A673 (cell line): ENCODE measurements at regions not wholly inside any gene's neighbourhood (a gene's known extent, or its start where the extent isn't known, plus 50 kb on each side); places are given as distances from the start of the nearest gene placed in this dataset.
"Not testable (repeated sequence)": the region's sequence is repeated elsewhere in the genome, so short reads cannot be mapped to it uniquely, and the experiment has no call there.

Source experiments
- BruUV-seq: library from RNA; stranded (reverse); fragments of 400-500 nt; replicated peaks from 2 replicates; lab custom pipeline; 2021; lab: Mats Ljungman, UMichigan
- CTCF ChIA-PET: fragments of 300-600 bp; sonication (Branson Sonifier 250); formaldehyde crosslinking; loops from one replicate; lab custom pipeline; 2022; ENCODE audit warnings: antibody characterized with exemption; lab: Charles Lee
- POLR2A ChIA-PET: fragments of 300-600 bp; sonication (Branson Sonifier 250); formaldehyde crosslinking; loops from one replicate; lab custom pipeline; 2022; ENCODE audit warnings: antibody characterized with exemption; ENCODE audit not compliant: low non-redundant PET; lab: Charles Lee
- DNase-seq: peaks from one replicate; pipeline ENCODE4 v3.0.0-alpha.2; 2015; ENCODE audit warnings: low spot score
- H3K27ac ChIP-seq: fragments of 200-600 bp; sonication (generic); 2 replicates; pipeline ENCODE4 v1.5.1; 2016; ENCODE audit warnings: mixed run types, low read depth, mild to moderate bottlenecking, mixed read lengths, antibody characterized with exemption, low read length; ENCODE audit not compliant: poor library complexity, severe bottlenecking
- H3K27me3 ChIP-seq: fragments of 200-600 bp; sonication (generic); replicated peaks from 2 replicates; pipeline ENCODE4 v1.6.1; 2017; ENCODE audit warnings: mixed run types, low read depth, mild to moderate bottlenecking, mixed read lengths, antibody characterized with exemption, low read length; ENCODE audit not compliant: insufficient read depth, poor library complexity
- H3K36me3 ChIP-seq: fragments of 200-600 bp; sonication (generic); 2 replicates; pipeline ENCODE4 v1.6.1; 2016; ENCODE audit warnings: mixed run types, mild to moderate bottlenecking, mixed read lengths, antibody characterized with exemption, low read length; ENCODE audit not compliant: insufficient read depth, poor library complexity, severe bottlenecking
- H3K4me1 ChIP-seq: fragments of 200-600 bp; sonication (generic); 2 replicates; pipeline ENCODE4 v1.6.1; 2017; ENCODE audit warnings: mixed run types, mild to moderate bottlenecking, mixed read lengths, antibody characterized with exemption, low read length; ENCODE audit not compliant: insufficient read depth, poor library complexity, severe bottlenecking
- H3K4me3 ChIP-seq: fragments of 200-600 bp; sonication (generic); 2 replicates; pipeline ENCODE4 v1.5.1; 2016; ENCODE audit warnings: low read depth, mixed run types, mild to moderate bottlenecking, mixed read lengths, low read length; ENCODE audit not compliant: poor library complexity, severe bottlenecking
- H3K9me3 ChIP-seq: fragments of 200-600 bp; sonication (generic); 2 replicates; pipeline ENCODE4 v1.6.1; 2016; ENCODE audit warnings: mixed run types, low read depth, mild to moderate bottlenecking, mixed read lengths, antibody characterized with exemption, low read length; ENCODE audit not compliant: poor library complexity, severe bottlenecking
- intact Hi-C: fragments of 100-400 bp; cut with micrococcal nuclease; formaldehyde crosslinking; loops from one replicate; pipeline ENCODE4 v1.10.0; 2022; ENCODE audit not compliant: unreplicated experiment

DNA sequence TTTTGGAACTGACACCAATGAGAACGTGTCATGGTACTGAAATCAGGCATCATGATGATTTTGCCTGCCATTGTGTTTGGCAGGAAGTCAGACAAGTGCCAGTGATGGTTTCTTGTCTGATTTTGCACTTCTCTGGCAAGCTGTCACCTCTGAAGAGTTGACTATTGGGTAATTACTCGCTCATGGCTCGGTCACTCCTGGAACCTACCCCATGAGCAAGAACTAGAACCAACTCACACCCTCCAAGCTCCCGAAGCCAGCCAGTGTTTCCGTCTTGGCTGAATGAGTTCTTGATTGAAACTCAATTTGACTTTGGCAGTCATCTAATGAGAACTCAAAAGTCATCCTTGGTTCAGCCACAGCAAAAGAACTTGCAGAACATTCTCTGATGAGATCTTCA is 73.9 kb downstream of the CDRT15L2 start:
- DNase-seq, H3K27ac ChIP-seq, intact Hi-C loops, POLR2A ChIA-PET, H3K36me3 ChIP-seq, BruUV-seq, H3K9me3 ChIP-seq, CTCF ChIA-PET, H3K27me3 ChIP-seq, H3K4me1 ChIP-seq, H3K4me3 ChIP-seq: not testable (repeated sequence)

DNA sequence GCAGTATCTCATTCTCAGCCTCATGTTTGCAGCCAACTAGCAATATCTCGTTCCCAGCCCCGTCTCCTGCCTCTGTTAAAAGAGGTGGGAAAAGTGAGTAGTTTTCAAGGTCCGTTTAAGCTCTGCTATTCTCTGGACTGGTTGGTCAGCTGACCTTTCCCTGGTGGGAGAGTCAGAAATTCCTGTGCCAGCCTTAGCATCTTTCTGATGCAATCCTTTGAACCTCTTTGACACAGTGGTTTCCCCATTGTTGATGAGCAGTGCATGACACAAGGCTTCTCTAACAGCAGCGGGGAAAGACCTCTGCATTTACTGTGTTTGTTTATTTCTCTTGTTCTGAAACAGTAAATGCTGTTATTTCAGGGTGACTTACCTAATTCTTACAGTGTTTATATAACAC is 74.6 kb downstream of the CDRT15L2 start:
- H3K36me3 ChIP-seq, intact Hi-C loops, POLR2A ChIA-PET, H3K4me1 ChIP-seq, H3K27me3 ChIP-seq, H3K4me3 ChIP-seq, DNase-seq, CTCF ChIA-PET, H3K9me3 ChIP-seq, BruUV-seq, H3K27ac ChIP-seq: not testable (repeated sequence)

DNA sequence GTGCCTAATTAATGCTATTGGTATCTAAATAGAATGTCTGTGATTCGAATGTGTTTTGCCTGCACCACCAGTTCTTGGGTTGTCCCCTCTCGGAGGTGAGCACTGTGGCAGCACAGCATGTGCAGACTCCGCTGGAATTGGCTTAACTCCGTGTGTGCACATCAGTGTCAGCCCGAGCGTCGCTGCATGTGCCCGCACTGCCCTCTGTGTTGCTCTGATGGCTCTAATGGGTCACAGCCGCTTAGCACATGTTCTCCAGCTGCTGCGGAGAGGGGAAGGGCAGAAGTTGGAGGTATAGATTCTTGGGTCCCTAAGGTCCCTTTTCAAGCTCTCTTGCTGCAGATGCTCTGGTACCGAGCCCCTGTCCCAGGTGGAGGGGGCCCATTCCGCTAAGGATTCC is 75.1 kb downstream of the CDRT15L2 start:
- H3K4me1 ChIP-seq, H3K4me3 ChIP-seq, DNase-seq, H3K27ac ChIP-seq, CTCF ChIA-PET, H3K27me3 ChIP-seq, H3K36me3 ChIP-seq, intact Hi-C loops, BruUV-seq, POLR2A ChIA-PET, H3K9me3 ChIP-seq: not testable (repeated sequence)

DNA sequence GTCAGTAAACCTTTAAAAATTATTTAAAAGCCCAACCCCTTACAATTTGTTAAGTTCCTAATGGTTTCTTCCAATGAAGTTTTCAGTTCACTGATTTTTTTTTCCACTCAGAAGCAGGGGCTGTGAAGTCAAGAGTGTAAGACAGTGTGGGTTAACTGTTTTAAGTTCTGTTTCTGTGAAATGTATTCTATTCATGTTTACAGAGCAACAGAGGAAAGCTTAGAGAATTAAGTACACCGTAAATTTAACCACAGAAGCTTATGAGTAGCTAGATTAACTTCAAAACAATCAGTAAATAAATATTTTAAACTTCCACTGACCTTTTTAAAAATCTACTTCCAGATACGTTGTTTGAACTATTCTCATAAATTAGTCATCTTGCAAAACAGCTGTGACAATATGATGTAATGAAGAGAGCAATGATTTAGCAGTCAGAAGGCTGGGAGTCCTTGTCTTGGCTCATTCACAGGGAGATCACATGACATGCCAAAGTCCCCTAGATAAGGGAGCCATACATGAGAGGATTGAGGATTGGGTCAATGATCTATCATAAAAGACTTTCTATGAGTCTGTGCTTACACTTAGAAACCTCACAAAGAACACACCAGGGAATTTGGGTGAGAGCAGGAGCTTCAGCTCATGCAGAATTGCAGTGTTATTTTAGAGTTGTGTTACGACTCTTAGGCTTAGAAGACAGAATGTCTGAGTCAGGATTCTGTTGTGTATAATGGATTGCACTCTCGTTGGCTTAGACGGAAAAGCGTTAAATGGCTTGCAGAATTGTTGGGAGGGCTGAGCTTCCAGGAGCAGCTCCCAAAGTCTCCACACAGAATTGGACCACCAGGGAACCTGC is 85.8 kb downstream of the CDRT15L2 start:
- H3K36me3 ChIP-seq, POLR2A ChIA-PET, H3K9me3 ChIP-seq, BruUV-seq, H3K4me3 ChIP-seq, intact Hi-C loops, CTCF ChIA-PET, H3K4me1 ChIP-seq, H3K27me3 ChIP-seq, DNase-seq, H3K27ac ChIP-seq: not testable (repeated sequence)

DNA sequence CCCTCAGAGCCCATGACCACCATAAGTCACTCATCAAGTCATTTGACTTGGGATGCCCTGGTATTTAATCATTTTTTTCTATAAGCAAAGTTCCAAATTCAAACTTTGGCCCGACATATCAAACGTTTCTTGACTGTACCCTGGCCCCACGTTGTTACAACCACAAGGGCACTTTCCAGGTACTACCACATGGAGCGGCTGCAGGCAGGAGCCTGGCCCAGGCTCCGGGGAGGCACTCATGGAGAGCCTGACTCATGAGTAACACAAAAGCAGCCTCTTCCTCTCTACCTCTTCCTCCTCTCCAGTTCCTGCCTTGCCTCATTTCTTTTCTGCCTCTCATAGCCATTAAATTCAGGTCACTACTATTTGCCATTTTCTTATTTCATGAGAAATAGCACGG is 87.2 kb downstream of the CDRT15L2 start:
- intact Hi-C loops, H3K36me3 ChIP-seq, BruUV-seq, H3K27me3 ChIP-seq, DNase-seq, CTCF ChIA-PET, H3K27ac ChIP-seq, POLR2A ChIA-PET, H3K4me1 ChIP-seq, H3K4me3 ChIP-seq, H3K9me3 ChIP-seq: not testable (repeated sequence)

DNA sequence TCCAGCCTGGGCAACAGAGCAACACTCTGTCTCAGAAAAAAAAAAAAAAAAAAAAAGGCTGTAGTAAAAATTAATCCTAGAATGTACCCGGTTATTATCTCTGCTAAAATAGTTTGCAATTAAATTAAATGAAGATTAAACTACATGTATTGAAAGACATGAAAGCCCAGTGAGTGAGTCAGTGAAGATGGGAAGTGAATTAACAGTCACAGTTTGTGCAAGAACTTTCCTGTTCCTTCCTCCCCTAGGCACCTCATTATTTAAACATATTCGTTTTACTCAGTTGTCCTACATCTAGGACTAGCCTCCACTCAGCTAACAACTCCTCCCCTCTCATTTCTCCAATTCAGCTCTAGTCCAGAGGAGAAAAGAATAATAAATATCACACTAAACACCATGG is 88.2 kb downstream of the CDRT15L2 start:
- intact Hi-C loops, BruUV-seq, POLR2A ChIA-PET, H3K4me1 ChIP-seq, H3K27ac ChIP-seq, H3K36me3 ChIP-seq, H3K4me3 ChIP-seq, H3K9me3 ChIP-seq, H3K27me3 ChIP-seq, CTCF ChIA-PET, DNase-seq: not testable (repeated sequence)

DNA sequence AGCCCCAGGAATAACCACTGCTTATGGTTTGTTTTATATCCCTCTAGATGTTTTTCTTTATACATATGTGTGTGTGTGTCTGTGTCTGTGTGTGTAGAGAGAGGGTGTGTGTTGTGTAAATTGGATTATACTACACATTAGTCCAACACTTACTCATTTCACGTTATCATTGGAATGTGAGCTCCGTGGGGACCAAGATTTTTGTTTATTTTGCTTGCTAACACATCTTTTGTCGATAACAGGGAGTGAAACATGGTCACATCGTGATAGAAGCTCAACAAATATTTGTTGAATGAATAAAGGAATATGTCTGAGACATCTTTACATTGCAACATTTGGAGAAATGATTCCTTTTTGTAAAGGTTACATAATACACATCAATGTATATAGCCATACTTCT is 88.8 kb downstream of the CDRT15L2 start:
- POLR2A ChIA-PET, intact Hi-C loops: not testable (repeated sequence)

DNA sequence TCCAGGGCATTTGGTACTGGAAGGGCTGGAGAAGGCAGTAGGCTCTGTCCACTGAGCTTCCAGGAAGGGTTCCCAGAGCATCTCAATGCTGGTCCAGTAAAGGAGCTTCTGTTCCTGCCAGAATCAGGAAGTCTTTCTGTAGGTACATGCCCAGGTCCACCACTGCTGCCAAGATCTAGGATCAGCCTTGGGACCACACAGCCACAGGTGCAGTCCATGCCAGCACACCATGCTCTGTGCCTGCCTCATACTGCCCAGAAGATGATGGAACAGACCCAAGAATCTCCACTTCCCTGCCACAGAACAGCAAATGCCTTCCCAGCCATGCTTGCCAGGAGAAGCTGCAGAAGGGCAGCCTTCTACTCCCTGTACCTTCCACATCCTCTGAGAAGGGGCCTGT is 89.3 kb downstream of the CDRT15L2 start:
- H3K27me3 ChIP-seq, H3K27ac ChIP-seq, H3K4me1 ChIP-seq, H3K36me3 ChIP-seq, BruUV-seq, intact Hi-C loops, CTCF ChIA-PET, H3K9me3 ChIP-seq, H3K4me3 ChIP-seq, POLR2A ChIA-PET, DNase-seq: not testable (repeated sequence)

More for the DNA sequence above, 88.8 kb downstream of the CDRT15L2 start:
- H3K9me3 ChIP-seq, DNase-seq, CTCF ChIA-PET, H3K4me1 ChIP-seq, H3K4me3 ChIP-seq, H3K36me3 ChIP-seq, H3K27ac ChIP-seq, H3K27me3 ChIP-seq, BruUV-seq: not testable (repeated sequence)
